T-helper 1 cell treated with Interleukin-12 subunit alpha and Interleukin-12 subunit beta and Interleukin-4 antibody, amounts not matched to agents 30 μg/mL and 1 μg/mL, for 36 hours (primary cell): ENCODE measurements at regions not wholly inside any gene's neighbourhood (a gene's known extent, or its start where the extent isn't known, plus 50 kb on each side); places are given as distances from the start of the nearest gene placed in this dataset.
"Not testable (repeated sequence)": the region's sequence is repeated elsewhere in the genome, so short reads cannot be mapped to it uniquely, and the experiment has no call there.

ENCODE experiments used
- H3K27ac Mint-ChIP-seq: one replicate; pipeline ENCODE4 v1.8.0; 2021; ENCODE audit warnings: mild to moderate bottlenecking, mixed read lengths
- H3K27me3 Mint-ChIP-seq: one replicate; pipeline ENCODE4 v1.8.0; 2021; ENCODE audit warnings: low read depth, mixed read lengths
- H3K36me3 Mint-ChIP-seq: one replicate; pipeline ENCODE4 v1.8.0; 2021; ENCODE audit warnings: low read depth, mixed read lengths
- H3K4me1 Mint-ChIP-seq: one replicate; pipeline ENCODE4 v1.8.0; 2021; ENCODE audit warnings: low read depth, mixed read lengths
- H3K4me3 Mint-ChIP-seq: one replicate; pipeline ENCODE4 v1.8.0; 2021; ENCODE audit warnings: mild to moderate bottlenecking, moderate library complexity, mixed read lengths
- H3K9me3 Mint-ChIP-seq: one replicate; pipeline ENCODE4 v1.8.0; 2021; ENCODE audit warnings: mixed read lengths

GRCh38 chr1:146297781-146298574 is 69.2 kb upstream of the NOTCH2NLA start:
- H3K9me3 Mint-ChIP-seq, H3K36me3 Mint-ChIP-seq, H3K27me3 Mint-ChIP-seq, H3K27ac Mint-ChIP-seq, H3K4me3 Mint-ChIP-seq, H3K4me1 Mint-ChIP-seq: not testable (repeated sequence)

DNA sequence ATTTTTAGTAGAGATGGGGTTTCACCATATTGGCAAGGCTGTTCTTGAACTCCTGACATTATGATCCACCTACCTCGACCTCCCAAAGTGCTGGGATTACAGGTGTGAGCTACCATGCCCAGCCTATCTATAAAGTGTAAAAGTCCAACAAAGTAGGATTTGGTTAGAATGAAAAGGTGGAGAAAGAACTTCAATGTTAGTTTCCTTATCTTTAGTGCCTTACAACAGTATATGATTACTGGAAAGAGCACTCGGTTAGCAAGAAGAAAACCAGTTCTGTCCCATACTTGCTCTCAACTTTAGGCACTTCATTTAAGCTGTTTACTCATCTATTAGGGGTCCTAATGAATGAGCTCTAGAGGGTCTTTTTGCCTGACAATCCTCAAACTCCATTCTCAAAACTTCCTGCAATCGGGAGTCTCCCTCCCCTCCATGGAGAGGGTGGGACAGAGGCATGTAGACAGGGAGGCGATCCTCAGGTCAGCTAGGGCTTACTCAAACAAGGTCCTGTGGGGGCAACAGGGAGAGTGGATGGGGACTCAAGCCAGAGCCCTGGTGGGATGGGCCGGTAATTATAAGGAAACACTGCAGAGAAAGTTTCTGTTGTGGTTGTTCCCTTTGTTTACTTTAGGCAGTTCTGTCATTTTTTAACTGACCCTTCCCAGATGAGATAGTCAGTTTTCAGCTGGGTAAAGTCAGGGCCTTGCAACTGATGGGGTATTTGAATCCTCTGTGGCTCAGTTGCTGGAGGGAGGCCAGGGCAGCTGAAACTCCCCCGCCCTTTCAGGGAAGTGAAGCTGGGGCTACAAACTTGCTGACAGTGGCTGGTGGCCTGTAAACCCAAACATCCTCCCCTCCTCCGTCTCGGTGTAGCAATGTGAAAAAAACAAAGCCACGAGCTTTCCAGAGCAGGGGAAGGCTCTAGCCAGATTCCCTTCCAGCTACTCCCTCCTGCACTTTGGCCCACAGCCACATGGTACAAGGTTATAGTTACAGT is 64.4 kb upstream of the NOTCH2NLA start:
- not testable (repeated sequence) for H3K4me1 Mint-ChIP-seq, H3K36me3 Mint-ChIP-seq, H3K4me3 Mint-ChIP-seq, H3K9me3 Mint-ChIP-seq, H3K27ac Mint-ChIP-seq, H3K27me3 Mint-ChIP-seq

- H3K4me1 Mint-ChIP-seq, H3K9me3 Mint-ChIP-seq, H3K36me3 Mint-ChIP-seq, H3K27ac Mint-ChIP-seq, H3K27me3 Mint-ChIP-seq, H3K4me3 Mint-ChIP-seq: not testable (repeated sequence)
Measured at GRCh38 chr1:146292424-146292823, 63.6 kb upstream of the NOTCH2NLA start.

DNA sequence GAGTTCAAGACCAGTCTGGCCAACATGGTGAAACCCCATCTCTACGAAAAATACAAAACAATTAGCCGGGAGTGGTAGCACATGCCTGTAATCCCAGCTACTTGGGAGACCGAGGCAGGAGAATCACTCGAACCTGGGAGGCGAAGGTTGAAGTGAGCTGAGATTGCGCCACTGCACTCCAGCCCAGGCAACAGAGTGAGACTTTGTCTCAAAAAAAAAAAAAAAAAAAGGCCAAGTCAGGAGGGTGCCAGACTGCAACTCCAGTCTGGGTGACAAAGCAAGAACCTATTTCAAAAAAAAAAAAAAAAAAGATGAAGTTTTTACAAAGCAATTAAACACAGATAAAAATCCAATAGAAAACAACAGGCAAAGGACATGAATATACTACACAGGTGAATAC is 59.1 kb upstream of the NOTCH2NLA start:
- H3K27ac Mint-ChIP-seq, H3K27me3 Mint-ChIP-seq, H3K36me3 Mint-ChIP-seq, H3K4me1 Mint-ChIP-seq, H3K4me3 Mint-ChIP-seq, H3K9me3 Mint-ChIP-seq: not testable (repeated sequence)

GRCh38 chr1:146284760-146285159 is 55.9 kb upstream of the NOTCH2NLA start:
- not testable (repeated sequence) for H3K27ac Mint-ChIP-seq, H3K9me3 Mint-ChIP-seq, H3K27me3 Mint-ChIP-seq, H3K4me1 Mint-ChIP-seq, H3K36me3 Mint-ChIP-seq, H3K4me3 Mint-ChIP-seq

GRCh38 chr1:146283527-146283880 is 54.7 kb upstream of the NOTCH2NLA start:
- not testable (repeated sequence) for H3K27ac Mint-ChIP-seq, H3K36me3 Mint-ChIP-seq, H3K9me3 Mint-ChIP-seq, H3K4me1 Mint-ChIP-seq, H3K4me3 Mint-ChIP-seq, H3K27me3 Mint-ChIP-seq

- not testable (repeated sequence) for H3K27me3 Mint-ChIP-seq, H3K9me3 Mint-ChIP-seq, H3K4me1 Mint-ChIP-seq, H3K27ac Mint-ChIP-seq, H3K36me3 Mint-ChIP-seq, H3K4me3 Mint-ChIP-seq
Measured at GRCh38 chr1:146282807-146283526, 54.1 kb upstream of the NOTCH2NLA start.

DNA sequence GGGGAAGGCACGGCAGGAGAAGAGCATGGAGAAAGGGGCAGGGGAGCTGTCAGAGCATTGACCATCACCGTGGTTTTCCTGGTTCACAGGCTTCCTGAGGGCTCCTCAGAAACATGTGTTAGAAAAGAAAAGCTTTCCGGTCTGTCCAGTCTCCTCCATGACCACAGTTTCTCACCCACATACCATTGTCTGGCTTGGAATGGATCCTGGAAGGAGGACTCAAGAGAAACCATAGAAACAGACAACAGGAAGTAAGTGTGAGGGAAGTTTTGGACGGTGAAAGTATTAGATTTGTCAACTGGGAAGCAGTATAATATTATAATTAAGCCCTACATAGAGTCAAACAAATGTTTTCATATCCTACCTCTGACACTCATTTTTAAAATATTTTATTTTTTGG is 52.7 kb upstream of the NOTCH2NLA start:
- H3K9me3 Mint-ChIP-seq, H3K27me3 Mint-ChIP-seq, H3K4me1 Mint-ChIP-seq, H3K4me3 Mint-ChIP-seq, H3K27ac Mint-ChIP-seq, H3K36me3 Mint-ChIP-seq: not testable (repeated sequence)

GRCh38 chr1:146278758-146279157 is 49.9 kb upstream of the NOTCH2NLA start:
- H3K27me3 Mint-ChIP-seq, H3K4me1 Mint-ChIP-seq, H3K9me3 Mint-ChIP-seq, H3K36me3 Mint-ChIP-seq, H3K27ac Mint-ChIP-seq, H3K4me3 Mint-ChIP-seq: not testable (repeated sequence)
